Right lung (tissue), 2 donors: ENCODE measurements at regions not wholly inside any gene's neighbourhood (a gene's known extent, or its start where the extent isn't known, plus 50 kb on each side); places are given as distances from the start of the nearest gene placed in this dataset.
A peak's percentile ranks its signal among the peaks of the same experiment; 100 is the strongest.
"Not testable (repeated sequence)": the region's sequence is repeated elsewhere in the genome, so short reads cannot be mapped to it uniquely, and the experiment has no call there.

ENCODE experiments used
- DNase-seq, 2 donors: peaks; one replicate each; pipeline ENCODE4 v3.0.0-alpha.2; 2013

DNA sequence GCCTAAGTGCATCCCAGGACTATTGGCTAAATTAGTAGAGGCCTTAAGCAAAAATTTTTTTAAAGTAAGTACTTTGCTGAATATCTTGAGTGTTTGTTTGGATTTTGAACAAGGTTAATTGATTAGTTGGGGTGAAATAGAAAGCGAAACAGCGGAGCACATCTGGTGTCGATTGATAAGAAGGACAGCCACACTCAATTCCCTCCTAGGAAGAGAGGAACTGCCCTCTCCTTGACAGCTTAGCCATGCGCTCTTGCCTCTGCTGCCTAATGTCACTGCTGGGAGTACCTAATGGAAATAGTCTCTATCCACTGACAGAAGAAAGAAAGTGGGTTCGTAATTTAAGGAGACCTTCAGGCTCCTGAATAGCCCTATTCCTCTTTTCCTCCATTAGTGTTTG is 943.6 kb downstream of the DIPK2A start:
- DNase-seq = no peak

DNA sequence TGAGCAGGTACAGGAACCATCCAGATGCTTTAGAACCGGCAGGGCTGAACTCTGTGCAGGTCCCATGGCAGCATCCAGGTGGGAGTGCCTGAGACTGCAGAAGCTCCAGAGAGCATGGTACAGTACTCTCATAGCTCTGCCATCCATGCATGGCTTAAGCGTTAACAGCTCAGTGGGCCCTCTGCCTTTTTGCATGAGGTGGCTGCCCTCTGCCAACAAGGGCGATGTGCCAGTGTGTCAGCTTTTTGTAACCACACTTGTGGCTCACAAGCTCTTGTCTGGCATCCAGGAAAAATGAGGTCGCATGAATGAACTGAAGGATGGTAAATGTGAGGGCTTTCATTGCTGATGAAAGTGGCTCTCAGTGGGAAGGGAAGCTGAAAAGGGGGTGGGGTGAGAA is 950.1 kb downstream of the DIPK2A start:
- no peak for DNase-seq

DNA sequence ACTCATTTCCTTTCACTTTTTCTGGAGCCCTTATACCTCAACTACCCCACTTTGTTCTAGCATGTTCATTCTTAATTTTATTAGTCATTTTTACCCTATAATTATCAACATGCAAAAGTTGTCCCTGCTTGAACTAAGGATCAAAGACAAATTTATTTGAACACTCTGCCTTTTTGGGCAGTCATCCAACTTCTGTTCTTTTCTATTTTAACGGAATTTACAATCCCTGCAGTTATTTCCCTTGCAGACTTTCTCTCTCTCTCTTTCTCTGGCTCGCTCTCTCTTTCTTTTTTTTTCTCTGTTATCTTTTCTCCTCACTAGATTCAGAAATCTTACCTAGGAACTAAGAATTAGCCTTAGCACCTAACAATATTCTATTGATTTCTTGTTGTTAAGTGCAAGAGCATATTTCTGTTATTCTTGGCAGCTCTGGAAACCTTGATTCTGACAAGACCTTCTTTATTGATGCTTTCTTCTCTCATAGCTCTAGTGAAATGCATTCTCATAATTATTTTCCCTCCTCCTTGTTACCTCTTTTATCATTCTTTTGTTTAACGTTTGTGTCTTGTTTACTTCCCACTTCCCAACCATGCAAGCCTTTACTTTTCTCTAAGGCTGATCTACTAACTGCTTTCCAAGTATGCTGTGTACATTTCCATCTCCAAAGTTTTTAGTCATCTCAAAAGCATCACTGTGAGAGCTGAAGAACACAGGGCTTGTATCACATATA is 951.6 kb downstream of the DIPK2A start:
- peak; percentile 14 to 21 for DNase-seq

GRCh38 chr3:144930431-144930830 is 958.8 kb downstream of the DIPK2A start:
- DNase-seq = no peak

- DNase-seq = no peak
These were observed 960.0 kb downstream of the DIPK2A start for GRCh38 chr3:144931590-144931989.

- DNase-seq = no peak
These were observed 970.6 kb downstream of the DIPK2A start for GRCh38 chr3:144942093-144942837.

DNA sequence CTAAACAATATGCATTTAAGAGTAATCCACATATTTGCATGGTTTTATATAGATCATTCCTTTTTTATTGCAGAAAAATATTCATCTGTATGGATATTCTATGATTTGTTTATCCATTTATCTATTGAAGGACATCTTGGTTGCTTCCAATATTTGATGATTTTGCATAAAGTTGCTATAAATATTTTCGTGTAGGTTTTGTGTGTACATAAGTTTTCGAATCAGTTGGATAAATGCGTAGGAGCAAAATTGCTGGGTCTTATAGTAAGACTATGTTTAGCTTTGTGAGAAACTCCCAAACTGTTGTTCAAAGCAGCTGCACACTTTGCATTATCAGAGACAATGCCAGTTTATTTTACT is 971.2 kb downstream of the DIPK2A start:
- no peak for DNase-seq

DNA sequence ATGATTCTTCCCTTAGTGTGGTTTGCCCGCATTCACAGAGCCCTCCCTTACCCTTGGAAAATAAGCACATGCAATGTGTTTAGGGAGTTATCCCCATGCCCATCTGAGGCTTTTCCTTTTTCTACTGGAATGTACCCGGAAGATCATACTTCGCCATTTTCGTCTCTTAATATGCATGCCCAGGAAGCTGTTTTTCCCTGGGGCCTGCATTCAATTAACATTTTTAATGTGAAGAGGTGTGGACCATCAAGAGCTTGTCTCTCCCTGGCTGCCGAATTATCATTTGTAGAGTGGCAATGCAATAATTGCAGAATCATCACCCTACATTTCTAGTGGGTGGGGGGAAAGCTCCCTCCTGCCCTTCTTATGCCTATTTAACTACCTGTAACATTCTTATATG is 976.3 kb downstream of the DIPK2A start:
- no peak for DNase-seq

DNA sequence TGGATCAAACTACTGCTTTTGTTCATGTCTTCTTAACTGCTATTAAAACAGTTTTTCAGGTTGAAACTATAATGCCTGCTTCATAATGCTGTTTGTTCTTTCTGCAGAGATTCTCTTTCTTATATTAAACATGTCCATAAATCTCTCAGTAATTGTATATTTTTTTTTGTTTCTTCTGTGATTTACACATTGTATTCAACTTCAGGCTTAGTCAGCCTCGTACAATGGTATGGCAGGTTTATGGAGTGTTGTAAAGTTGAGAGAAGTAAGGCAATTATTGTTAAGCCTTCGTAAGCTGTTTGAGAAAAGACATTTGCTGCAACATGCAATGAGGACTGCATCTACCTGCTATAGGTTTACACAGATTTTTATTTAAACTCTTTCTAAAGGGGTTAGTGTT is 977.1 kb downstream of the DIPK2A start:
- no peak for DNase-seq

DNA sequence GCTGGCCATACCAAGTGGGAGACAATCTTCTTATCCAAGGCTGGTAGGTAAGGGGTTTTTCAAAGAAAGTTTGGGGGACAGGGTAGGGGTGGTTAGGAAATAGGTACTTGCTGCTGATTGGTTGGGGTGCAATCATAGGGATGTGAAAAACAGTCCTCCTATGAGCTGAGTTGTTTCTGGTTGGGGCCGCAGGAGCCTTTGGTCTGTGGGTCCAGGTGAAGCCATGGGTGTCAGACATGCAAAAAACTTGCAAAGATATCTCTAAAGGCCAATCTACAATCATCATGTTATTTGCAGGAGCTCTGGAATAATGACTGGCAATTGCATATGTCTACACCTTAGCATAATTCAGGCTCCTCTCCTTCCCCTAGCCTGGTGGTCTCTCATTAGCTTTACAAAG is 982.3 kb downstream of the DIPK2A start:
- DNase-seq = no peak

DNA sequence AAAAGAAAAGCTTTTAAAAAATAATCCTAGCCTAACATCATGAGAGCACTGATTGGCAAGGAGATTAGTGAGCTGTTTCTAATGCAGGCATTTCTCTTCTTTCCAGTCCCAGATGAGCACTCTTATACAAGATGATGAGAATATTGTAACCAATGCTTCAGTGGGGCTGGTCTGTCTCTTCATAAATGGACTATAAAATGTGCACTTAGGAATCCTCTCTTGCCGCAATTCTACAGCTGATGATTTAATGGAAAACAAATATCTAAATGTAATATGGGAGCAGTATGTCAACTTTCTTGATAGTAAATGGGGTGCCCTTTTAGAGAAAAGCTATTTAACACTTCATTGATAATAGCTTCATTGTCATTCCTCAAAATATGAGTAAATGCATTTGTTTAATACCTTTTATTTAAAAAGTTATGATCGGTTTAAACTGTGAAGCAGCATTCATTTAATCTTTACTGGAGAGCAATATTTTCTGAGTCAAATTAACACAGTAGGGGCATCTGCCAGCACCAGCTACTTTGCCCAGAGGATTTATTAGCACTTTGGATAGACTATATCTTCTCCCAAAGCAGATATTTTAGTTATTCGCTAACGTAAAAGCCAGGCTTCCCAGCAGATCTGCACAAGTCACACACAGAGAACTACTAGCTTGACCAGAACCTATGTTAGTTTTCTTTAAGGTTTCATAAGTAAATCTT is 985.9 kb downstream of the DIPK2A start:
- DNase-seq = no peak

DNA sequence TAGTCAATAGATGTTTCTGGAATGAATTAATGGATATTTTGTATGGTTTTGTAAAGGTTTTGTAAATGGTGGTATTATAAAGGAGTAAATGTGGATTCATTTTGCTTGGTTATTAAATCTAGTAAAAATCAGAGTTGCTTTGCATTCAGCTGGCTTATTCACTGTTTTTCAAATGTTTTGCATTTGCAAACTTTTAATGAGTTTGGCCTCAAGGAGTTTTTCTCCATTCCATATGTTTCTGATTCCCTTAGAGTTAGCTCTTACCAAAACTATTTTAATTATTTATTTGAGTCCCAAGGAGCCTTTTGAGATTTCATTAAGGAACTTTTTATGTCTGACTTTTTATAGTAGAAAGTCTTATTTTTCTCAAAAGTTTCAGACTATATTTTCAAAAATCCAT is 992.2 kb downstream of the DIPK2A start:
- DNase-seq = no peak

GRCh38 chr3:144966560-144966959 is 994.9 kb downstream of the DIPK2A start:
- no peak for DNase-seq

- DNase-seq = no peak
These were observed 997.2 kb downstream of the DIPK2A start for GRCh38 chr3:144968750-144969350.

GRCh38 chr3:144984481-144984880 is 1012.9 kb downstream of the DIPK2A start:
- not testable (repeated sequence) for DNase-seq

GRCh38 chr3:144989807-144990206 is 1018.2 kb downstream of the DIPK2A start:
- DNase-seq = peak; percentile 63 to 83

GRCh38 chr3:144995856-144996255 is 1024.2 kb downstream of the DIPK2A start:
- DNase-seq = no peak

GRCh38 chr3:145005427-145005826 is 1033.8 kb downstream of the DIPK2A start:
- no peak for DNase-seq

GRCh38 chr3:145006271-145006670 is 1034.6 kb downstream of the DIPK2A start:
- DNase-seq = no peak

DNA sequence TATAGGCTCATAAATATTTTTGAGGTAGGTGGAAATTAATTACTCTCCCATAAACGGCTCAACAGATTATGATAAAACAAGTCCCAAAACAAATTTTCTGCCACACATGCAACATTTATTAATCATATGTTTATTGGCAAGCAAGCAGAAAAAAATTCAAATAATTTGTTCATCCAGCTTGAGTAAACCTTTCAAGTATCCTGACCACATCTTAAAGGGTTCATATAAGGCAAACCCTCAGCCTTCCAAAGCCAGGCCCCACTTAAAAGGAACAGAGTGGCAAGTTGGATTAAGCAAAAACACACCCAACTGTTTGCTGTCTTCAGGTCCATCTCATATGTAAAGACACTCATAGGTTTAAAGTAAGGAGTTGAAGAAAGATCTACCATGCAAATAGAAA is 1042.3 kb downstream of the DIPK2A start:
- DNase-seq = no peak

GRCh38 chr3:145015253-145015652 is 1043.6 kb downstream of the DIPK2A start:
- no peak for DNase-seq

DNA sequence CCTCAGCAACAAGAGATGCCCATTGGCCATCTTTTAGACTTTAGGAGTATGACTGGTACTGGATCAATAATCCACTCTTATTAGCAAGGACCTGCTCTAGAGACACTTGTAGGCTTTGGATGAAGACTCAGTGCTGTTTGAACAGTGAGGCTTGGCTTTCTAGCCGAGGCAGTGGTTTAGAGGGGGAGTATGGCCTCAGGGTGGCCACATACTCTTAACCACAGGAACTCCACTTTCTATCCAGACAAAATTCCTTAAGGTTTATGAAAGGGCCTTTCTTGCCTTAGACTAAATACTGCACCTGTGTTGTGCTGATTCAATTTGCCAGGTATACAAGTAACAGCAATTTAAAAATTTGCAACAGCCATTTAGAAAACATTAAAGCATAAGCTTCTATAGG is 1046.3 kb downstream of the DIPK2A start:
- no peak for DNase-seq

DNA sequence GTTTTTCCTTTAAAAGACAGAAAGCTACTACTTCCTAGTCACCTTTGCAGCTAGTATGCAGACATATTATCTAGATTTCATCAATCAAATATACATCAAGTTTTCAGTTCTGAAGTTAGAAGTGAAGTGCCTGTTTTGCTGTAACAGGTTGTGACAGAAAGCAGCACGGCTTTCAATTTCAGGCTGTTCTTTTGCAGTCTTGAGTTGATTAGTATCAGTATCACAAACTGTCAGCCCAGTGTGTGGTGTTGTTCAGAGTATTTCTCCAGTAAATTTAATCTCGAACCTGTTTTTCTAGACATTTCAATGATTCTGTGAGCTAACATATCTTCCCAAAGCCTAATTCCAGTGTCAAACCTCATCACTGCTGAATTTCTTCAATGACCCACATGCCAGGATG is 1050.8 kb downstream of the DIPK2A start:
- DNase-seq = no peak
